Endothelial cell of umbilical vein (primary cell): ENCODE measurements at regions not wholly inside any gene's neighbourhood (a gene's known extent, or its start where the extent isn't known, plus 50 kb on each side); places are given as distances from the start of the nearest gene placed in this dataset.

ENCODE experiments used
- BruUV-seq: library from RNA; stranded (reverse); fragments of 400-500 nt; replicated peaks from 2 replicates; lab custom pipeline; 2021; lab: Mats Ljungman, UMichigan
- CTCF ChIA-PET: fragments of 300-600, 350-600 bp; sonication (Branson Sonifier 250); formaldehyde crosslinking; loops from one replicate; lab custom pipeline; 2021; ENCODE audit warnings: antibody characterized with exemption, inconsistent platforms; lab: Charles Lee
- POLR2A ChIA-PET: fragments of 300-600, 350-600 bp; sonication (Branson Sonifier 250); formaldehyde crosslinking; loops from one replicate; lab custom pipeline; 2021; ENCODE audit warnings: antibody characterized with exemption, inconsistent platforms; lab: Charles Lee
- DNase-seq: peaks from one replicate; pipeline ENCODE4 v3.0.0-alpha.2; 2011; ENCODE audit warnings: low read depth, low spot score
- FAIRE-seq: peaks from 2 replicates; lab custom pipeline; 2011; peaks lifted over from hg19 to GRCh38; lab: Jason Lieb, UNC
- H2AFZ ChIP-seq: 2 replicates; pipeline ENCODE4 v1.6.0; 2012; ENCODE audit warnings: low read depth, low read length, control low read depth, inconsistent platforms
- H3K27ac ChIP-seq: 2 replicates; pipeline ENCODE4 v1.5.1; 2011; ENCODE audit warnings: low read depth, mild to moderate bottlenecking, control low read depth, low read length, moderate library complexity; ENCODE audit not compliant: insufficient read depth
- H3K27me3 ChIP-seq, 2 experiments: 2 replicates each; pipeline versions ENCODE4 v1.6.0 to v1.6.1; 2011; ENCODE audit warnings: low read length in 2 of 2, mixed read lengths in 1 of 2; ENCODE audit not compliant: control insufficient read depth in 2 of 2, insufficient read depth in 2 of 2
- H3K36me3 ChIP-seq, 2 experiments: 2 replicates in 1 of 2; 3 replicates in 1 of 2; pipeline ENCODE4 v1.5.1; 2011; ENCODE audit warnings: low read length in 2 of 2, mild to moderate bottlenecking in 1 of 2, moderate library complexity in 1 of 2; ENCODE audit not compliant: control insufficient read depth in 2 of 2, insufficient read depth in 2 of 2; ENCODE audit errors: extremely low read depth in 1 of 2
- H3K4me1 ChIP-seq: 3 replicates; pipeline ENCODE4 v1.5.1; 2011; ENCODE audit warnings: mild to moderate bottlenecking, low read length; ENCODE audit not compliant: control insufficient read depth, insufficient read depth; ENCODE audit errors: extremely low read depth
- H3K4me2 ChIP-seq: 2 replicates; pipeline ENCODE4 v1.6.1; 2011; ENCODE audit warnings: low read length, control low read depth, mixed read lengths; ENCODE audit not compliant: insufficient read depth
- H3K4me3 ChIP-seq, 3 experiments: fragments of 200-600 bp in 1 of 3; sonication (generic), shearing (Covaris generic) in 1 of 3; replicated peaks in 1 of 3; 2 replicates each; pipeline ENCODE4 v1.5.1; 2011 to 2016; ENCODE audit warnings: control low read depth in 3 of 3, low read length in 3 of 3, mild to moderate bottlenecking in 2 of 3, inconsistent platforms in 1 of 3, low read depth in 1 of 3, moderate library complexity in 1 of 3; ENCODE audit not compliant: insufficient read depth in 1 of 3
- H3K79me2 ChIP-seq: 2 replicates; pipeline ENCODE4 v1.6.0; 2012; ENCODE audit warnings: low read length, inconsistent platforms; ENCODE audit not compliant: control insufficient read depth, insufficient read depth
- H3K9ac ChIP-seq: replicated peaks from 2 replicates; pipeline ENCODE3; 2011; ENCODE audit warnings: low read length, control low read depth; ENCODE audit not compliant: insufficient read depth; ENCODE audit errors: extremely low read depth
- H3K9me1 ChIP-seq: replicated peaks from 3 replicates; pipeline ENCODE4 v1.6.0; 2011; ENCODE audit warnings: mild to moderate bottlenecking, low read length; ENCODE audit not compliant: control insufficient read depth, insufficient read depth; ENCODE audit errors: extremely low read depth
- H3K9me3 ChIP-seq: replicated peaks from 2 replicates; pipeline ENCODE4 v1.5.1; 2012; ENCODE audit warnings: low read length, inconsistent platforms; ENCODE audit not compliant: control insufficient read depth, insufficient read depth
- H4K20me1 ChIP-seq: replicated peaks from 2 replicates; pipeline ENCODE3; 2011; ENCODE audit warnings: mild to moderate bottlenecking, low read length; ENCODE audit not compliant: control insufficient read depth, insufficient read depth; ENCODE audit errors: extremely low read depth
- CTCF ChIP-seq, 2 donors: IDR thresholded peaks; 1 replicate in 1 of 2; 2 replicates in 1 of 2; pipeline ENCODE4 v1.5.1; 2011; ENCODE audit warnings: low read length in 2 of 2, mild to moderate bottlenecking in 2 of 2, moderate library complexity in 2 of 2, control low read depth in 1 of 2, inconsistent platforms in 1 of 2, low read depth in 1 of 2; ENCODE audit not compliant: insufficient read depth in 1 of 2; ENCODE audit errors: extremely low read depth in 1 of 2
- EZH2 ChIP-seq: IDR thresholded peaks from 2 replicates; pipeline ENCODE4 v1.6.1; 2012; ENCODE audit warnings: borderline replicate concordance, low read depth, mild to moderate bottlenecking, moderate library complexity, low read length, inconsistent platforms; ENCODE audit not compliant: severe bottlenecking
- GATA2 ChIP-seq: IDR thresholded peaks from 2 replicates; pipeline ENCODE4 v1.7.0; 2011; ENCODE audit warnings: low read depth, mild to moderate bottlenecking, moderate library complexity, mixed read lengths, low read length; ENCODE audit not compliant: insufficient read length, insufficient read depth
- MAX ChIP-seq: IDR thresholded peaks from 2 replicates; pipeline ENCODE4 v1.6.1; 2011; ENCODE audit not compliant: insufficient read depth, insufficient read length
- MYC ChIP-seq: IDR thresholded peaks from one replicate; pipeline ENCODE4 v1.6.1; 2011; ENCODE audit warnings: mild to moderate bottlenecking, low read depth, low read length
- POLR2AphosphoS5 ChIP-seq: IDR thresholded peaks from 2 replicates; pipeline ENCODE4 v1.6.1; 2012; ENCODE audit warnings: low read depth, mild to moderate bottlenecking, control low read depth, low read length, moderate library complexity; ENCODE audit not compliant: insufficient read depth
- dilution Hi-C: fragments of 300-500 bp; cut with MboI; formaldehyde crosslinking; loops from one replicate; pipeline ENCODE4 v1.15.0; 2019; ENCODE audit warnings: low sequenced_read_pairs; ENCODE audit not compliant: extremely low pct_ligation_motif_present
- intact Hi-C: fragments of 100-400 bp; cut with micrococcal nuclease; formaldehyde crosslinking; loops from one replicate; pipeline ENCODE4 v1.10.0; 2022

- no peak overlapping the region for H3K4me2 ChIP-seq
- H3K27ac ChIP-seq = no peak overlapping the region
- no peak overlapping the region for H2AFZ ChIP-seq
- POLR2A ChIA-PET = no interaction called here
- TF ChIP-seq EZH2 (no peak), MYC (no peak), GATA2 (no peak), CTCF (IDR thresholded peaks at IDR 0.05; ENCODE audit: extremely low read depth in 1 of 2, insufficient read depth in 1 of 2, low read depth in 1 of 2, low read length in 2 of 2) (peak; percentile 64 to 67), MAX (no peak), POLR2AphosphoS5 (no peak)
- dilution Hi-C loops = no loop called here
- no peaks in the 10 kb centered on the region for H4K20me1 ChIP-seq
- H3K4me3 ChIP-seq = no peak overlapping the region
- H3K79me2 ChIP-seq = no peaks in the 10 kb centered on the region
- H3K27me3 ChIP-seq = no peaks in the 10 kb centered on the region
- H3K9ac ChIP-seq = no peak overlapping the region
- DNase-seq = peak; percentile 12
- no peaks in the 10 kb centered on the region for H3K9me3 ChIP-seq
- FAIRE-seq = no peak
- CTCF ChIA-PET = no interaction called here
- H3K9me1 ChIP-seq = no peaks in the 10 kb centered on the region
- BruUV-seq = no TSS peak
- intact Hi-C loops = no loop called here
- no peaks in the 10 kb centered on the region for H3K36me3 ChIP-seq
- H3K4me1 ChIP-seq = no peaks in the 10 kb centered on the region
Observed at GRCh38 chr5:174951151-174951780, 226.9 kb downstream of the MSX2 start.
